SK-N-SH (cell line): ENCODE measurements at regions not wholly inside any gene's neighbourhood (a gene's known extent, or its start where the extent isn't known, plus 50 kb on each side); places are given as distances from the start of the nearest gene placed in this dataset.

Source experiments
- MEF2A ChIP-seq: IDR thresholded peaks from 2 replicates; pipeline ENCODE4 v1.4.0; 2012; ENCODE audit warnings: low read depth, borderline replicate concordance
- POLR2AphosphoS5 ChIP-seq: IDR thresholded peaks from 2 replicates; pipeline ENCODE4 v1.6.1; 2012; ENCODE audit warnings: low read depth, low read length
- RFX5 ChIP-seq: IDR thresholded peaks from 2 replicates; pipeline ENCODE4 v1.6.1; 2012; ENCODE audit warnings: mild to moderate bottlenecking, improper control_type of control experiment, low read length
- RXRA ChIP-seq: IDR thresholded peaks from 2 replicates; pipeline ENCODE4 v1.4.0; 2012; ENCODE audit warnings: low read depth, mild to moderate bottlenecking, borderline replicate concordance
- SIN3A ChIP-seq: IDR thresholded peaks from 2 replicates; pipeline ENCODE4 v1.6.1; 2012; ENCODE audit warnings: low read depth, mild to moderate bottlenecking, low read length, moderate library complexity, borderline replicate concordance
- TEAD4 ChIP-seq: IDR thresholded peaks from 2 replicates; pipeline ENCODE4 v1.4.0; 2012; ENCODE audit warnings: mild to moderate bottlenecking, borderline replicate concordance; ENCODE audit not compliant: insufficient read depth
- TF ChIP-seq, protein P1 (sequence below): fragments of 200-600 bp; sonication (generic); IDR thresholded peaks from 2 replicates; pipeline ENCODE4 v1.6.1; 2017; ENCODE audit warnings: antibody characterized with exemption, mild to moderate bottlenecking, moderate library complexity
- TF ChIP-seq, protein P2 (sequence below): IDR thresholded peaks from 2 replicates; pipeline ENCODE4 v1.6.1; 2012; ENCODE audit warnings: mild to moderate bottlenecking, low read depth, low read length, moderate library complexity

- TF ChIP-seq POLR2AphosphoS5, result no peak
- TF ChIP-seq, protein P1, sequence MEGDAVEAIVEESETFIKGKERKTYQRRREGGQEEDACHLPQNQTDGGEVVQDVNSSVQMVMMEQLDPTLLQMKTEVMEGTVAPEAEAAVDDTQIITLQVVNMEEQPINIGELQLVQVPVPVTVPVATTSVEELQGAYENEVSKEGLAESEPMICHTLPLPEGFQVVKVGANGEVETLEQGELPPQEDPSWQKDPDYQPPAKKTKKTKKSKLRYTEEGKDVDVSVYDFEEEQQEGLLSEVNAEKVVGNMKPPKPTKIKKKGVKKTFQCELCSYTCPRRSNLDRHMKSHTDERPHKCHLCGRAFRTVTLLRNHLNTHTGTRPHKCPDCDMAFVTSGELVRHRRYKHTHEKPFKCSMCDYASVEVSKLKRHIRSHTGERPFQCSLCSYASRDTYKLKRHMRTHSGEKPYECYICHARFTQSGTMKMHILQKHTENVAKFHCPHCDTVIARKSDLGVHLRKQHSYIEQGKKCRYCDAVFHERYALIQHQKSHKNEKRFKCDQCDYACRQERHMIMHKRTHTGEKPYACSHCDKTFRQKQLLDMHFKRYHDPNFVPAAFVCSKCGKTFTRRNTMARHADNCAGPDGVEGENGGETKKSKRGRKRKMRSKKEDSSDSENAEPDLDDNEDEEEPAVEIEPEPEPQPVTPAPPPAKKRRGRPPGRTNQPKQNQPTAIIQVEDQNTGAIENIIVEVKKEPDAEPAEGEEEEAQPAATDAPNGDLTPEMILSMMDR, result no peak
- TF ChIP-seq, protein P2, sequence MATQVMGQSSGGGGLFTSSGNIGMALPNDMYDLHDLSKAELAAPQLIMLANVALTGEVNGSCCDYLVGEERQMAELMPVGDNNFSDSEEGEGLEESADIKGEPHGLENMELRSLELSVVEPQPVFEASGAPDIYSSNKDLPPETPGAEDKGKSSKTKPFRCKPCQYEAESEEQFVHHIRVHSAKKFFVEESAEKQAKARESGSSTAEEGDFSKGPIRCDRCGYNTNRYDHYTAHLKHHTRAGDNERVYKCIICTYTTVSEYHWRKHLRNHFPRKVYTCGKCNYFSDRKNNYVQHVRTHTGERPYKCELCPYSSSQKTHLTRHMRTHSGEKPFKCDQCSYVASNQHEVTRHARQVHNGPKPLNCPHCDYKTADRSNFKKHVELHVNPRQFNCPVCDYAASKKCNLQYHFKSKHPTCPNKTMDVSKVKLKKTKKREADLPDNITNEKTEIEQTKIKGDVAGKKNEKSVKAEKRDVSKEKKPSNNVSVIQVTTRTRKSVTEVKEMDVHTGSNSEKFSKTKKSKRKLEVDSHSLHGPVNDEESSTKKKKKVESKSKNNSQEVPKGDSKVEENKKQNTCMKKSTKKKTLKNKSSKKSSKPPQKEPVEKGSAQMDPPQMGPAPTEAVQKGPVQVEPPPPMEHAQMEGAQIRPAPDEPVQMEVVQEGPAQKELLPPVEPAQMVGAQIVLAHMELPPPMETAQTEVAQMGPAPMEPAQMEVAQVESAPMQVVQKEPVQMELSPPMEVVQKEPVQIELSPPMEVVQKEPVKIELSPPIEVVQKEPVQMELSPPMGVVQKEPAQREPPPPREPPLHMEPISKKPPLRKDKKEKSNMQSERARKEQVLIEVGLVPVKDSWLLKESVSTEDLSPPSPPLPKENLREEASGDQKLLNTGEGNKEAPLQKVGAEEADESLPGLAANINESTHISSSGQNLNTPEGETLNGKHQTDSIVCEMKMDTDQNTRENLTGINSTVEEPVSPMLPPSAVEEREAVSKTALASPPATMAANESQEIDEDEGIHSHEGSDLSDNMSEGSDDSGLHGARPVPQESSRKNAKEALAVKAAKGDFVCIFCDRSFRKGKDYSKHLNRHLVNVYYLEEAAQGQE, result no peak
- TF ChIP-seq TEAD4, result no peak
- TF ChIP-seq RFX5, result no peak
- TF ChIP-seq RXRA, result no peak
- no peak for TF ChIP-seq SIN3A
- no peak for TF ChIP-seq MEF2A
These were observed 301.3 kb downstream of the PLPP3 start for GRCh38 chr1:56278061-56278460.
